GM21786 (cell line): ENCODE measurements at regions not wholly inside any gene's neighbourhood (a gene's known extent, or its start where the extent isn't known, plus 50 kb on each side); places are given as distances from the start of the nearest gene placed in this dataset.

Experiments used
- ATAC-seq: cut with Tn5 transposase; IDR thresholded peaks from one replicate; pipeline ENCODE4 v1.9.1; 2021; ENCODE audit not compliant: unreplicated experiment

DNA sequence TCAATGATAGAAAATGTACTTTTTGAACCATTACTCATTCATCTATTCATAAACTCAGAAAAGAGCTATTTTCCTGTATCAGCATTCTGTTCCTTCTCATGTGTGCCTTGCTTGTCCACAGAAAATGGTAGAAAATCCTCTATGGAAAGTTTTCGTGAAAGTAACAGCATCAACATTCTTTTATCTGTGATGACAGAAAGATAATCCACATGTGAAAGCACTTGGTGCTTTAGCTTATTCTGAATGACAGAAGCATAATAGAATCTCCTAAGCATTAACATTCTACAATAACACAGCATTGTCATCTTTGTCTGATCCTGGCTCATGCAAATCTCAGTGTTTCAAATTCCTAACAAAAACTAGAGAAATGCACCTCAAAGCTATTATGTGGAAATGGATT lies 431.9 kb downstream of the ADAMTS20 start:
- ATAC-seq = no peak

DNA sequence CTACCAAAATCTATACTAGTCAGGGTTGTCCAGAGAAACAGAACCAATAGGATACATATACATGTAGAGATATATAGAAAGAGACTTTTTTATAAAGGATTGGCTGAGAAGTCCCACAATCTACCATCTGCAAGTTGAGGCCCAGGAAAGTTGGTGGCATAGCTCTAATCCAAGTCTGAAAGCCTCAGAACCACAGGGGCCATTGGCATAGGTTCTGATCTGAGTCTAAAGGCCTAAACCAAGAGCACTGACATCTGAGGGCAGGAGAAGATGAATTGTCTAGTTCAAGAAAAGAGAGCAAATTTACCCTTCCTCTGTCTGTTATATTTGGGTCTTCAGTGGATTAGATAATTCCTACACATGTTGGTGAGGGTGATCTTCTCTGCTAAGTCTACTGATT lies 433.1 kb downstream of the ADAMTS20 start:
- ATAC-seq = no peak

DNA sequence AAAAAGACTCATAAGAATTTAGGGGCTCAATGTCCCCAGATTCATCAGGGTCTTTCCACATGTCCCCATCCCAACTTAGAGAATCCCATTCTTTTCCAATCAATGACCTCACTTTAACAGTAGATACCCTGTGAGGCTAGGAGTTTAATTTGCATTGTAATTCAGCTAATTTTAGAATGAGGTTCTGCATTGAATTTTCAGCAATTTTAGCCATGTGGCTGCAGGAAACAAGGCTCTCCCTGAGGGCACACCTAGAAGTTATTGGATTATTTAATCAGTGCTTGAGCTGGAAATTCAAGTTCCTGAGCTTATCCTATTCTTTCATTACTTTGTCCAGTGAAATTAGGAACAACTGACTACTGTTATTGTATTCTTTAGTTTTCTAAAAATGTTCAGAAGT lies 433.8 kb downstream of the ADAMTS20 start:
- ATAC-seq = no peak

DNA sequence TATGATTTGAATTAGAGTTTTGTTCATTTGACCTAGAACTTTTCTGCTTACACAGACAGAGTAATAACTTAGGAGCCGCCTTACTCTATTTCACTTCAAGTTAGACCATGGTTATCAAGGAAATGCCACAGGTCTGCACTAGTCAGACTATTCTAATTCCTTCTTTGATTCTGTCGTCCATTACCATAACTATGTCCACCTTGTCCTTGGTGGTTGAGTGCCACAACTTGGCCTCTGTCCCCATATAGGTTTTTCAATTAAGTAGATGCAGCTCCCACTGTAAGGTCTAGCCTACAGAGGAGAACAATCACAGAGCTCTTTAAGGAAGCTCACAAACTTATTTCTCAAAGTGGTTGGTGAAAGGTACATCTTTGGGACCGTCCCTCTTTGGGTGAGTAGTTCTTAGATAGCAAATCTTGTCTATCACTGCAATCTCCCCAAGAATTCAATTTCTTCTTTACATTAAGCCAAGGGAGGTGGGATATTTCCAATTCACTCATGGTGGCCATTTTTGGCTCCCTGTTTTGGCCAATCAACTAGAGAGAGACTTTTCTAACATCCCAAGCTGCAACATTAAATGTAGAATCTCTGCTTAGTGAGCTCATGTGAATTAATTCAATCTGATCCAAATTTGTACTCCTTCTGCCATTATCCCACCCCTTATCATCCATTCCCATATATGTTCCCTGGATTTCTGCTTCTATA lies 434.6 kb downstream of the ADAMTS20 start:
- no peak for ATAC-seq

DNA sequence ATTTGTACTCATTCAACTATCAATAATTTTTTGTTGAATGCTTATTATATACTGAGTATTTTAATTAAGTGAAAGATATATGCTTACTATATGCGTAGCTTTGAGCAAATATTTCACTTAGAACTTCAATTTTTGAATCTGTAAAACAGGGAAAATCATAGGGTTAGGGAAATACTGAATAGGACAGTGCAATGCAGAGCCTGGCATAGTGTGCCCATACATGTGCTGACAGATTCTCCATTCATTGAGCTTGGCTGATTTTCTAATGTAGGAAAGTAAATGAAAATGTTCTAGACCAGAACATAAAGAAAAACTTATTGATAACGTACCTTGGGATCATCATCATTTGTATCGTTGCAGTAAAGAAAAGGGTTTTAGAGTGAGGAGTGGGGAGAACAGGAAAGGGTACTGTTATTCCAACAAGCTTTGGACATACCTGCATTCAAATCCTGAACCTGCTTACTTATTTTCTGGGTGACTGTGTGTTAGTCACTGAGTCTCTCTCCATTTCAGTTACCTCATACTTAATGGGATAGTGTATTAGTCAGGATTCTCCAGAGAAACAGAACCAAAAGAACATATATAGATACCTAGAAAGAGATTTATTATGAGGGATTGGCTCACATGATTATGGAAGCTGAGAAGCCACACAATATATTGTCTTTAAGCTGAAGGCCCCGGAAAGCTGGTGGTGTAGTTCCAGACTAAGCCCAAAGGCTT lies 436.4 kb downstream of the ADAMTS20 start:
- no peak for ATAC-seq

DNA sequence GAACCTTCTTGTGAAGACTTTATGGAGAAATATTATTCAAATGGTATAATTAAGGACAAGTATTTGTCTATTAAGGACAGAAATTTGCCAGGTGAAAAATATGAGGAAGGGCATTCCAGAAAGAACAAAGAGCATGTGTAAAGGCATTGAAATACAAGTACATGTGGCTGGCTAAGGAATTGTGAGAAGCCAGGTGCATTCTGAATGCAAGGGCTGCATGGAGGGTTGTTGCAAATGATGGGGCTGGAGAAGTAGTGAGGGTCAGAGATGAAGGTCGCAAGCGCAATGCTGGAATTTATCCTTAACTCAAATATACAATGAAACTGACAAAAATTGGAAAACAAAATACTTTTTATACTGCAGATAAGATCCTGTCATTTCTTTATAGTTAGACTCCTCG lies 437.7 kb downstream of the ADAMTS20 start:
- ATAC-seq = no peak

DNA sequence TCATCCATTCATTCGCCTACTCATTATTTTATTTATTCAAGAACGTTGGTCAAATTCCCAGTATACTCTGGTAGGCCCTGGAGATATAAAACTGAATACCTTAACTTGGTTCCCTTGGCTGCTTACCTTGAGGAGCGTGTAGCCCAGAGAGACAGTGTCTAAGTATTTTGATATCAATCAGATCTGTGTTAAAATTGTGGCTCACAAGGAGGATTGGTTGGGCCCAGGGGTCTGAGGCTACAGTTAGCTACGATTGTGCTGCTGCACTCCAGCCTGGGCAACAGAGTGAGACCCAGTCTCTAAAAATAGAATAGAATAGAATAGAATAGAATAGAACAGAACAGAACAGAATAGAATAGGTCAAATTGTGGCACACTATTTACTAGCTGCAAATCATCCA lies 438.4 kb downstream of the ADAMTS20 start:
- ATAC-seq = no peak

DNA sequence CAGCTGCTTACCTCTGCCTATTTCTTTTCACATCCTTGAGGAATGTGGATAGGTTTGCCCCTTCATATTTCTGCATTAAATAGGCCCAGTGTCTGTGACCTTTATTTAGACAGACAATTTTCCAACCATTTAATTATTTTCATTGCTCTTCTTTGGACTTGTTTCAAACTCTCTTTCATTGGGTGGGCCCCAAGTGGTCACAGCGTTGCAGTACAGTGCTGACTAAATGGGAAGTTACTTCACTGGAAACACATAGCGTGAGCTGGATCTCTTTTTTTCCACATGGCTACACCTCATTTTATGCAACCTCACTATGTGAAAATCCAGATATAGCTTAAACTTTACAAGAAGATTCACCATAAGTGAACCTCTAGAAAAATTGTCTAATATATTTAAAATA lies 438.9 kb downstream of the ADAMTS20 start:
- ATAC-seq = no peak

DNA sequence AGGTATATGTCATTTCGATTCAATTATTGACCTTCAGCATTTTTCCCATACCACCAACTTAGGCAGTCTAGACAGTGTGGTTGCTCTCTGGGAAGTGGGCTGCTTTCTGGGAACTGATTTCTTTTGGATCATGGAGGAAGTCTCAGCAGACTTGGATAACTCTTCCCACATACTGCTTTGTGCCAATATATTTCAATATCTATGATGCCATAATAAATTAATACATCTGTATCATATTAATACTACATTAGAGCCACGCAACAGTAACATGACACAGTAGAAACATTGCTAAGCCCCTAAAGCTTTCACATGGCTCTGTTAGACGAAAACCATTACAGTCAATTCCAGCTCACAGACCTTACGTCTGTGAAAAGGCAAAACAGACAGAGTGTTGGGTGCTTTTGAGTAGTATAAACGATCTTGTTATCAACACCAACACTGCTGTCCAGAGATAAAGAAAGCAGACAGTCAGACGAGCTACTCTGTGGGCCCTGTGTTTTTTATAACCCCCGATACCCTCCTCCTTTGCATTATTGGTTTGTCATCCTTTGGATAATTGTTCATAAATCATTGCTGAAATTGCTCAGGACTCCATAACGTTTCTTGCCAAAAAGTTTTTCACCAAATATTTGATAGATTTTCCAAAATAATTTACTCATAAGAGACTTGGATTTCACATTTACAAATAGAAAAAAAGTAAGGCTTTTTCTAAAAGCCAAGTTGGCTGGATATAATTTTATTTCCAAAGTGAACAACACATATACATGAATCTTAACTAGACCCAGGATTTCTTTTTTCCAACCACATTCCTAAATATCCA lies 439.7 kb downstream of the ADAMTS20 start:
- ATAC-seq = no peak

DNA sequence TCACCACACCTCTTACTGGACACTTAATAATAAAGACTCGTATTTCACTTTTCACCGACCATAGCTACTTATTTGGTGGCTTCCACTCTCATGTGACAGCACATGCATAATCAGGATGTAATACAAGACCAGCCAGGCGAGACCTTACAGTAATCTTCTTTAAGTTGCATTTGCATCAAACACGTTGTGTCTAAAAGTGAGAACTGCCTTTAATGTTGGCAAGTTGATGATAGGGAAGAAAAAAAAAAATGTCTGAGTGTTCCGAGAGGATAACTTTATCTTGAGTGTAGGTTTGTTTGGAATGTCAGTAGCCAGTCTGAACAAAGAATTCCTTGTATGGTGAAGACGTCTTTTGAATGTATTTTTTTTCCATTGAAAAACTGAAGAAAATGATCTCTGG lies 440.4 kb downstream of the ADAMTS20 start:
- ATAC-seq = no peak

DNA sequence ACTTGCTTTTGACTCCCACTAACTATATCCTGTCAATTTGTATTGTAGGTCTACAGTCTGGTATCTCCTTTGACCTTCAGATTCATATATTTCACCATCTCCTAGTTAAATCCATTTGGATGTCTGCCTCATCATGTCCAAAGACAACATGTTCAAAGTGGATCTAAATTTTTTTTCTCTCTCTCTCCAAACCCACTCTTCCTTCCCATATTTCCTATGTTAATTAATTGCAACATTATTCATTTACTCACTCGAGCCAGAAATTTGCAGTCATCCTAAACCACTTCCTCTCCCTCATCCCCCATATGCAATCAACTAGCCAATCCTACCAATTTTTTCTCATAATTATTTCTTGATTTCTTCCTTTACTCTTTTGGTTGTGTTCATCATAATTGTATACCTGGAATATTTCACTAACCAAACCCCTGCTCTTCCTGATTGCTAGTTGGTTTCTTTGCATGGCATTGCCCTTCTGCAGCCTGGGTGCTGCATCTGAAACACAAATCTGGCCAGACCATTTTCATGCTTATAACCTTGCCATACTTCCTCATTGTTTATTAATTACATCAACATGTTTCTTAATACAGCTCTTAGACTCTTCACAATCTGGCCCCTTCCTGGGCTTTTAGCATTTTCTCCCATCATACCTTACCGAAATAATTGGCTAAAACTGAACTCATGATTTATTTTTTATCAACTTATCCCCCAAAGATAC lies 442.2 kb downstream of the ADAMTS20 start:
- ATAC-seq = no peak

DNA sequence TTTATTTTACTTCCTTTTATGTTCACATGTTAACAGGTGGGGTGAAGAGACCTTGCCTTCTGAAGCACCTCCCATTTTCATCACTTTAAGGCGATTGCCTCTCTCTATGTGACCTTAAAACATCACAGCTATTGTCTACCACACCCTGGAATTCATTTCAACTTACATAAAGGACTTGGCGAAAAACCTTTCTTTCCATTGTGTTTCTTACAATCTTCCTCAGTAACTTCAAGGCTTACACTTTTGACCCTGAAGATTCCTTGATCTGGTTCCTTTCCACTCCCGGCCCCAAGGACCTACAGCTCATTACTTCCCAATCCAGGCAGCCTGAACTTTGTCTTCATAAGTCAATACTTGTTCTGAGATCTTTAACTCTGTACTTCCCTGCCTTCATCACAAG lies 443.3 kb downstream of the ADAMTS20 start:
- no peak for ATAC-seq

DNA sequence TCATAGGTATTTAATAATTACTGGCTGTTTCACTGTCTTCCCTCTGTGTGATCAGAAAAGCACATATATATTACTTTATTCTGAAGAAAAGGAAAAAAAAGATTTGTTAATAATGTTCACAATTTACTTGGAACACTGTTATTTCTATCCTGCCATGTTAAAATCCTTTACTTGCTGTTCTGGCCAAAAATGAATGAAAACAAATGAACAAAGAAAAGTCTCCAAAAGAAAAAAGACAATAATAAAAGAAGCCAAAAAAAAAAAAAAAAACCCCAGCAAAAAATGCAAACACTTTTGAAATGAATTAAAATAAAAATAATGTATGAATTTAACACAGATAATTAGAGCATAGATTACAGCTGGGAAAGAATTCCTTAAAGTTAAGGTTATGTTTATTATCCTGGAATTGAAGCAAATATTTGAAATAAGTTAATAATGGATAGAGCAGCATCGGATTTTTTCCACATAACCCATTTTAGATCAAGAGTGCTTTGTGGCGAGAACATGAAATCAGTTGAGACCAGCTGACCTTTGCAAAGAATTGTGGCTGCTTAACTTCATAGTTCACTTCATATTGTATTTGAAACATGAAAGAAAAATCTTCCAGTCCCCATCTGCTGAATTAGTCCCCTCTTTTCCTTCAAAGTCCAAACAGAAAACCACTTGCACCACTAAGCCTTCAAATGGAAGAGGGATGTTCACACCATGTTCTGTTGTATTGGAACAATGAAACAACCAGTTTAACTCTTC lies 444.8 kb downstream of the ADAMTS20 start:
- no peak for ATAC-seq

DNA sequence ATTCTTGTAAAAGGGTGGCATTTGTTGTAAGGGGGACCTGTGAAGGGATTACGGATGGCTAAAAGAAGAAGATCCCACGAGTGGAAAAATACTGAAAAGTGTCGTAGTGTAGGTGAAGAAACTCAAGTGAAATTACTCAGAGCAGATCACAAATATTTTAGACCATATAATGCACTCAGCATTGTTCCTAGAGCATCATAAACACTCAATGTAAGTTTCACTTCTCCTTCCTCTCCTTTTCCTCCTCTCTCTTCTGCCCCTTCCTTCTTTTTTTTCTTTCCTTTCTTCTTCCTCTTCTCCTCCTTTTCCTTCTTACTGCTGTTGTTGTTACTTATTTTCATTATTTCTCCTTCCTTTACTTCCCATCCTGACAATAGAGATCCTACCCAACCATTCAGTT lies 445.6 kb downstream of the ADAMTS20 start:
- ATAC-seq = no peak

DNA sequence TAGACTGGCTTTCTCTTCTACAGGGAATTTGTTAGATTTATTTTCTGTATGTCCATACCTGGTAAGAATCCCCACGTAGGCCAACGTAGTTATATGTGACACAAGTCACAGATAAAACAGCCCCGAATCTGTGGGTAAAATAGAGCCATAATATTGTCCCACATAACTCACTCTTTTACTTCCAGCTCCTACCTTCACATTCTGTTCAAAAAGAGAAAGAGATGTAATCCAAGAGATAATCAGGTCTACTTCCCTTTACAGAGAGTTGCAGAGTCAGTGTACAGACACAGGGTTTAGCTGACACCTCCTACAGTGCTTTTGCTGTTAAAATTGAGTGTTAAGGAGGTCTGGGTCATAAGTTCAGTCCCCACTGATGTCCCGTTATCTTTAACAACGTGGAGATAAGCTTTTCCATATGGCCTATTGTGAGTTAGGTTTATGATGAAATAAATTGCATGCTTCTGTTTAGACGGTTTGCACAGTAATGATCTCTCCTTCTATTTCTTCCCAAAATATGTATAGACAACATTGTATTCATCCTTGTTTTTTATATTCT lies 446.5 kb downstream of the ADAMTS20 start:
- no peak for ATAC-seq

DNA sequence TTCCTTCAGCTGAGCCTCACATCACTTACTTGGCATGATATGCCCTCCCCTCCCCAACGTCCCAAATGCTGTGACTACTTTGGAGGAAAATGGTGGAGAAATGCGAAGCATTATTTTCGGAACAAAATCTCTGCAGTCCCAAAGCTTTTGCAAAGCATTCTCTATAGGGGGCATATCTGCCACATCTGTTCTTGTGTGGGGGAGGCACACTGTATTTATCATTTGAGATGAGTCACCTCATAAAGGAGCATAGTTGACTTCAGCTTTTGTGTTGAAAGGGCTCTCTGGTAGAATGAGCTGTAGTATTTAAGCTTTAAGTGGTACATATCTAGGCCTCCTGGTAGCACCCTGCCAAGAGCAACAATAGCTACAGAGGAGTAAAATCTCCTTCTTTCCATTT lies 447.5 kb downstream of the ADAMTS20 start:
- ATAC-seq = no peak

DNA sequence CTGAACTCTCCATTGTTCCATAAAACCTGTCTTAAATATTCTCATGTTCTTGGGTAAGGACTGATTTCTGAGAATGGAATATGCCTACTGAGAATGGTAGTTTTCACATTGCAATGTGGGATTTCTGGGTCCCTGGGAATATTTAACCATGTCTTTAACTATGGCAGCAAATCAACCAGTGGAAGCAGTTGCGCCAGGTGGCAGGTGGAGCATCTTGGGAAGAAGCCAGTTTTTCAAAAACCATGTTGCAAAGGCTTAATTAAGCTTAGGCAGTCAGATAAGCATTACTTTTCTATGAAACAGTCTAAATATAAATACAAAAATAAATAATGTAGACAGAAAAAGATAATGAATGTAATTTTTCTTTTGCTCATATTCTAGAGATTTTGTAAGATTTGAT lies 448.1 kb downstream of the ADAMTS20 start:
- ATAC-seq = no peak

DNA sequence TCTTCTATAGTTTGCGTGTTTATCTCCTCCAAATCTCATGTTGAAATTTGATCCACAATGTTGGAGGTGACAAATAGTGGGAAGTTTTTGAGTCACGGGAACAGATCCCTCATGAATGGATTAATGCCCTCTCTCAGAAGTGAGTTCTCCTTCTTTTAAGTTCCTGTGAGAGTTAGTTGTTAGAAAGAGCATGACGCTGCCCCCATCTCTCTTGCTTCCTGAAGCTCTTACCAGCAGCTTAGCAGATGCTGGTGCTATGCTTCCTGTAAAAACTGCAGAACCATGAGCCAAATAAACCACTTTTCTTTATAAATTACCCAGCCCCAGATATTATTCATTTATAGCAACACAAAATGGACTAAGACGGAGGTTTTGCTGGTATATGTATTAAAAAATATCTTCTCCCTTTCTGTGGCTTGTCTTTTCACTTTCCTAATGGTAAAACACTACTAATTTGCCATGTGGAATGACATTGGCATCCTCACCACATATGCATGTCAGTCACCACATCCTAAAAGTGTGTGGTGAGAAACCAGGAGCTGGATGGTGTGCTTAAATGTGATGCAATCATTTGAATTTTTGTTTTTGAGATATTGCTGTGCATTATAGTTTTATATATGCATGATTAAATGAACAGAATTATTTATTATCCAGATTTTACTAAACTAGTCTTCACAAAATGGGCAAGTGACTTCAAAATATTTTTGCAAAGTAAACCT lies 449.3 kb downstream of the ADAMTS20 start:
- ATAC-seq = no peak

DNA sequence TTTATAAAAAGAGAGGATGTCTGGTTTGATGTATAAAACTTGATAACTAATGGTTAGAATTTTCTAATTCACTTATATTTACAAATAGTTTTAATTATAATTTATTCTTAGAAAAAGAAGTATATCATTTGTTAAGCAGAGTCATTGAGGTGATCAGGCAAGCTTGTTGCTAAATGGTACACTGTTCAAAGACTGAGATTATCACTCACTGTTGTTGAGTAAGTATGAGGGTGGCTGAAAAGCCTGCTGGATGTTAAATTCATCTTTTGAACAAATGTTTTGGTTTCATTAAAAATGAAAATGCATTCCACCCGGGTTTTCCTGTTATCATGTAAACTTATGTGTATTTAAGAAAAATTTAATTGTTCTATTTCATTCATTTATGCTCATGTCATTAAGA lies 451.8 kb downstream of the ADAMTS20 start:
- no peak for ATAC-seq

DNA sequence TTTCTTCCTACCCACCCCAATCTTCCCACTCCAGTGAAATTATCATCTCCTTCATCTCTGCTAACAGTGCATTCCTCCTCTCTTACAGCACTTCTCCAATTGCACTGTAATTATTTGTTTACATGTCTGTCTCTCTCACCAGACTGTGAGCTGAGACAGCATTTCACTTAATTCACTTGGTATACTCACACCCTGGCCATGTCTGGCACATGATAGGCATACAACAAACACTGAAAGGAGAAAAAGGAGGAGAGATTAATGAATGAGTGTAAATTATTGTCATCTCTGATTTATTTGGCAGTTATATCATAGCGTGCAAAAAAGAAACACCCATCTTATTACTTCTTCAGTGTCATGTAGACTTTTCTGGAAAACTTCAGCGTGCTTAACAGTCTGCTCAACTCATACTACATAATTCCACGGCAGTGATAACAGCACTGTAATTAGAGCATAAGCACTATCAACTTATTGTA lies 452.3 kb downstream of the ADAMTS20 start:
- ATAC-seq = no peak
